H9 (cell line): ENCODE measurements at regions not wholly inside any gene's neighbourhood (a gene's known extent, or its start where the extent isn't known, plus 50 kb on each side); places are given as distances from the start of the nearest gene placed in this dataset.

ENCODE experiments used
- DNase-seq: peaks from one replicate; pipeline ENCODE4 v3.0.0-alpha.2; 2017
- H2AFZ ChIP-seq: one replicate; pipeline ENCODE4 v1.6.1; 2013; ENCODE audit warnings: mild to moderate bottlenecking, low read length, control low read depth, moderate library complexity
- H2AK5ac ChIP-seq: 2 replicates; pipeline ENCODE4 v1.6.1; 2013; ENCODE audit warnings: low read length, control low read depth, mixed read lengths; ENCODE audit not compliant: insufficient read length
- H2BK120ac ChIP-seq: one replicate; pipeline ENCODE4 v1.6.1; 2013; ENCODE audit warnings: low read depth, mild to moderate bottlenecking, low read length, control low read depth, inconsistent platforms; ENCODE audit not compliant: poor library complexity, severe bottlenecking
- H2BK12ac ChIP-seq: 2 replicates; pipeline ENCODE4 v1.6.1; 2013; ENCODE audit warnings: low read length, control low read depth, mixed read lengths, low read depth; ENCODE audit not compliant: insufficient read length
- H2BK15ac ChIP-seq: 2 replicates; pipeline ENCODE4 v1.6.1; 2013; ENCODE audit warnings: low read depth, low read length, control low read depth
- H2BK20ac ChIP-seq: one replicate; pipeline ENCODE4 v1.6.1; 2013; ENCODE audit warnings: low read depth, mild to moderate bottlenecking, low read length, control low read depth, inconsistent platforms; ENCODE audit not compliant: poor library complexity, severe bottlenecking
- H2BK5ac ChIP-seq: 2 replicates; pipeline ENCODE4 v1.6.1; 2013; ENCODE audit warnings: low read length, control low read depth, mixed read lengths; ENCODE audit not compliant: insufficient read length
- H3K14ac ChIP-seq: 2 replicates; pipeline ENCODE4 v1.6.1; 2013; ENCODE audit warnings: low read length, control low read depth; ENCODE audit not compliant: insufficient read depth
- H3K18ac ChIP-seq: 2 replicates; pipeline ENCODE4 v1.6.1; 2013; ENCODE audit warnings: low read depth, mild to moderate bottlenecking, mixed read lengths, low read length, control low read depth; ENCODE audit not compliant: insufficient read length
- H3K23ac ChIP-seq: 2 replicates; pipeline ENCODE4 v1.6.1; 2013; ENCODE audit warnings: low read length, control low read depth, mixed read lengths, low read depth; ENCODE audit not compliant: insufficient read length
- H3K23me2 ChIP-seq: 2 replicates; pipeline ENCODE4 v1.6.1; 2013; ENCODE audit warnings: low read depth, mild to moderate bottlenecking, mixed read lengths, low read length, control low read depth; ENCODE audit not compliant: insufficient read length, poor library complexity, severe bottlenecking
- H3K27ac ChIP-seq: 2 replicates; pipeline ENCODE4 v1.5.1; 2013; ENCODE audit warnings: low read length, control low read depth, mixed read lengths, low read depth; ENCODE audit not compliant: insufficient read length
- H3K27me3 ChIP-seq: 2 replicates; pipeline ENCODE4 v1.6.1; 2013; ENCODE audit warnings: low read length, control low read depth, inconsistent platforms; ENCODE audit not compliant: insufficient read depth
- H3K4ac ChIP-seq: 2 replicates; pipeline ENCODE4 v1.6.1; 2013; ENCODE audit warnings: low read depth, mild to moderate bottlenecking, control low read depth, inconsistent platforms, low read length, moderate library complexity
- H3K4me1 ChIP-seq: 2 replicates; pipeline ENCODE4 v1.6.1; 2013; ENCODE audit warnings: low read length, control low read depth, inconsistent platforms; ENCODE audit not compliant: insufficient read depth
- H3K4me2 ChIP-seq: 2 replicates; pipeline ENCODE4 v1.6.1; 2013; ENCODE audit warnings: low read length, control low read depth, mixed read lengths; ENCODE audit not compliant: insufficient read length, insufficient read depth
- H3K56ac ChIP-seq: 2 replicates; pipeline ENCODE4 v1.6.1; 2013; ENCODE audit warnings: low read depth, mild to moderate bottlenecking, mixed read lengths, low read length, control low read depth; ENCODE audit not compliant: insufficient read length
- H3K79me1 ChIP-seq: 2 replicates; pipeline ENCODE4 v1.6.1; 2013; ENCODE audit warnings: low read depth, mild to moderate bottlenecking, moderate library complexity, low read length, control low read depth, inconsistent platforms; ENCODE audit not compliant: insufficient read depth, poor library complexity, severe bottlenecking
- H3K79me2 ChIP-seq: 2 replicates; pipeline ENCODE4 v1.6.1; 2013; ENCODE audit warnings: low read length, control low read depth, inconsistent platforms; ENCODE audit not compliant: insufficient read depth
- H3K9ac ChIP-seq: 2 replicates; pipeline ENCODE4 v1.6.1; 2013; ENCODE audit warnings: low read length, control low read depth, mixed read lengths; ENCODE audit not compliant: insufficient read length; ENCODE audit errors: extremely low read depth
- H3K9me3 ChIP-seq: one replicate; pipeline ENCODE4 v1.6.1; 2013; ENCODE audit warnings: low read depth, low read length, inconsistent platforms; ENCODE audit not compliant: control insufficient read depth
- H3T11ph ChIP-seq: one replicate; pipeline ENCODE4 v1.6.1; 2013; ENCODE audit warnings: mild to moderate bottlenecking, low read length, control low read depth, inconsistent platforms
- H4K20me1 ChIP-seq: one replicate; pipeline ENCODE4 v1.6.1; 2013; ENCODE audit not compliant: control insufficient read depth, insufficient read length, insufficient read depth
- H4K5ac ChIP-seq: 2 replicates; pipeline ENCODE4 v1.6.1; 2013; ENCODE audit warnings: low read depth, mild to moderate bottlenecking, mixed read lengths, low read length, control low read depth; ENCODE audit not compliant: insufficient read length
- H4K8ac ChIP-seq: replicated peaks from 2 replicates; pipeline ENCODE4 v1.6.1; 2013; ENCODE audit warnings: low read length, control low read depth, mixed read lengths, low read depth; ENCODE audit not compliant: insufficient read length
- H4K91ac ChIP-seq: 2 replicates; pipeline ENCODE4 v1.6.1; 2013; ENCODE audit warnings: low read depth, mild to moderate bottlenecking, moderate library complexity, mixed read lengths, low read length, control low read depth; ENCODE audit not compliant: insufficient read length
- H3K27ac Mint-ChIP-seq, 3 experiments: 2 replicates in 2 of 3; 3 replicates in 1 of 3; pipeline ENCODE4 v1.8.0; 2020 to 2021; ENCODE audit warnings: mixed read lengths in 3 of 3, mild to moderate bottlenecking in 1 of 3, moderate library complexity in 1 of 3
- H3K27me3 Mint-ChIP-seq: 2 replicates; pipeline ENCODE4 v1.8.0; 2021; ENCODE audit warnings: low read depth, mild to moderate bottlenecking, moderate library complexity, mixed read lengths
- H3K36me3 Mint-ChIP-seq, 3 experiments: 2 replicates in 2 of 3; 3 replicates in 1 of 3; pipeline ENCODE4 v1.8.0; 2020 to 2021; ENCODE audit warnings: low read depth in 3 of 3, mixed read lengths in 3 of 3; ENCODE audit not compliant: insufficient read depth in 1 of 3
- H3K4me1 Mint-ChIP-seq, 2 experiments: 2 replicates each; pipeline ENCODE4 v1.8.0; 2020; ENCODE audit warnings: mixed read lengths in 2 of 2
- H3K4me3 Mint-ChIP-seq, 2 experiments: 2 replicates in 1 of 2; 3 replicates in 1 of 2; pipeline ENCODE4 v1.8.0; 2020 to 2021; ENCODE audit warnings: mild to moderate bottlenecking in 2 of 2, mixed read lengths in 2 of 2, moderate library complexity in 1 of 2
- H3K9me3 Mint-ChIP-seq, 2 experiments: 2 replicates in 1 of 2; 3 replicates in 1 of 2; pipeline ENCODE4 v1.8.0; 2020; ENCODE audit warnings: mild to moderate bottlenecking in 2 of 2, mixed read lengths in 2 of 2, moderate library complexity in 1 of 2
- CTCF ChIP-seq: fragments of 200-600 bp; sonication (generic); conservative IDR thresholded peaks from 3 replicates; pipeline ENCODE4 v1.8.0; 2021; ENCODE audit warnings: antibody characterized with exemption, mild to moderate bottlenecking
- WGBS: extraction: QIAGEN DNeasy Blood & Tissue Kit; methylation state at CpG from one replicate; pipeline ENCODE4 v1.1.7; 2013; ENCODE audit warnings: missing lambda C conversion rate, low lambda C conversion rate, mixed read lengths; ENCODE audit not compliant: insufficient read length; ENCODE audit errors: extremely low coverage; 5-methylcytosine and 5-hydroxymethylcytosine counted together

GRCh38 chr21:17352996-17353655 is 159.7 kb upstream of the CXADR start:
- no peak overlapping the region for H3K56ac ChIP-seq
- no peak overlapping the region for H4K91ac ChIP-seq
- no peak overlapping the region for H3K4me3 Mint-ChIP-seq
- H3K23me2 ChIP-seq, result no peaks in the 10 kb centered on the region
- H2BK15ac ChIP-seq, result no peak overlapping the region
- no peak overlapping the region for H2AK5ac ChIP-seq
- no peaks in the 10 kb centered on the region for H4K20me1 ChIP-seq
- no peak overlapping the region for H2AFZ ChIP-seq
- no peaks in the 10 kb centered on the region for H3K27me3 Mint-ChIP-seq
- H3K4ac ChIP-seq, result no peak overlapping the region
- no peak overlapping the region for H3K23ac ChIP-seq
- no peak overlapping the region for H4K8ac ChIP-seq
- no peak for TF ChIP-seq CTCF
- no peak overlapping the region for H3K18ac ChIP-seq
- H2BK5ac ChIP-seq, result no peak overlapping the region
- WGBS, result no CpG with 5 or more reads among the region's 3 CpGs
- H3K9me3 Mint-ChIP-seq, result no peaks in the 10 kb centered on the region; a peak in 1 of 5 replicates
- no peak overlapping the region for H2BK120ac ChIP-seq
- DNase-seq, result no peak
- no peak overlapping the region for H2BK20ac ChIP-seq
- no peak overlapping the region for H3K4me2 ChIP-seq
- H3K79me2 ChIP-seq, result no peaks in the 10 kb centered on the region
- H4K5ac ChIP-seq, result no peak overlapping the region
- H3K79me1 ChIP-seq, result no peaks in the 10 kb centered on the region
- no peak overlapping the region for H3K9ac ChIP-seq
- H3K27ac ChIP-seq, result no peak overlapping the region
- H3K4me1 ChIP-seq, result no peaks in the 10 kb centered on the region
- H3T11ph ChIP-seq, result no peak overlapping the region
- no peak overlapping the region for H2BK12ac ChIP-seq
- no peak overlapping the region for H3K14ac ChIP-seq
- H3K4me1 Mint-ChIP-seq, result peaks cover 5 to 6% of the 10 kb centered on the region in 2 experiments
- H3K27ac Mint-ChIP-seq, result no peak overlapping the region; a peak in 1 of 7 replicates
- H3K36me3 Mint-ChIP-seq, result no peaks in the 10 kb centered on the region
- no peaks in the 10 kb centered on the region for H3K9me3 ChIP-seq
- H3K27me3 ChIP-seq, result no peaks in the 10 kb centered on the region
